ENCODE measurements at regions not wholly inside any gene's neighbourhood (a gene's known extent, or its start where the extent isn't known, plus 50 kb on each side); places are given as distances from the start of the nearest gene placed in this dataset.

DNA sequence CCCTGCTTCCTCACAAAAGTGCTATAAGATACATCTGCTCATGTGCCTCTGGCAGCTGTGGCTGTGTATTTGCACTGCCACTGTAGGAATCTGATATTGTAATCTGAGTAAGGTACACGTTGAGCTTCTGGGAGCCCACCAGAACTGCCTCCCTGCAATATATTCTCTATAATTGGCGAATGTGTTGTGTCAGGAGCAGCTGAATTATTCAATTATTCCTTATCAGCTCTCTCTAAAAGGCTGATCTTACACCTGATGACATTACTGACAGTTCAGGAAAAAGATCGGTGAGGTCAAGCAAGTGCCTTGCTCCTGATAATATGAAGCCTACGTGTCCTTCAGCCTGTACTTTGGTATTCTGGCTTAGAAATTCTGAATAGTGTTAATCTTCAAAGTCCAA is 1015.0 kb downstream of the CDH9 start:
- TF ChIP-seq, protein P1, sequence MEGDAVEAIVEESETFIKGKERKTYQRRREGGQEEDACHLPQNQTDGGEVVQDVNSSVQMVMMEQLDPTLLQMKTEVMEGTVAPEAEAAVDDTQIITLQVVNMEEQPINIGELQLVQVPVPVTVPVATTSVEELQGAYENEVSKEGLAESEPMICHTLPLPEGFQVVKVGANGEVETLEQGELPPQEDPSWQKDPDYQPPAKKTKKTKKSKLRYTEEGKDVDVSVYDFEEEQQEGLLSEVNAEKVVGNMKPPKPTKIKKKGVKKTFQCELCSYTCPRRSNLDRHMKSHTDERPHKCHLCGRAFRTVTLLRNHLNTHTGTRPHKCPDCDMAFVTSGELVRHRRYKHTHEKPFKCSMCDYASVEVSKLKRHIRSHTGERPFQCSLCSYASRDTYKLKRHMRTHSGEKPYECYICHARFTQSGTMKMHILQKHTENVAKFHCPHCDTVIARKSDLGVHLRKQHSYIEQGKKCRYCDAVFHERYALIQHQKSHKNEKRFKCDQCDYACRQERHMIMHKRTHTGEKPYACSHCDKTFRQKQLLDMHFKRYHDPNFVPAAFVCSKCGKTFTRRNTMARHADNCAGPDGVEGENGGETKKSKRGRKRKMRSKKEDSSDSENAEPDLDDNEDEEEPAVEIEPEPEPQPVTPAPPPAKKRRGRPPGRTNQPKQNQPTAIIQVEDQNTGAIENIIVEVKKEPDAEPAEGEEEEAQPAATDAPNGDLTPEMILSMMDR (IDR thresholded peaks at IDR 0.05) = no peak
- no peak for TF ChIP-seq POLR2A (IDR thresholded peaks at IDR 0.05)

All from sigmoid colon (tissue), 3 donors.